Hematopoietic multipotent progenitor cell treated with erythropoietin and hydrocortisone succinate and interleukin-3 and kit ligand, for 6 days (in vitro differentiated cells): ENCODE measurements at regions not wholly inside any gene's neighbourhood (a gene's known extent, or its start where the extent isn't known, plus 50 kb on each side); places are given as distances from the start of the nearest gene placed in this dataset.
"Not testable (repeated sequence)": the region's sequence is repeated elsewhere in the genome, so short reads cannot be mapped to it uniquely, and the experiment has no call there.

Experiments used
- DNase-seq: peaks from one replicate; pipeline ENCODE4 v3.0.0-alpha.2; 2015

DNA sequence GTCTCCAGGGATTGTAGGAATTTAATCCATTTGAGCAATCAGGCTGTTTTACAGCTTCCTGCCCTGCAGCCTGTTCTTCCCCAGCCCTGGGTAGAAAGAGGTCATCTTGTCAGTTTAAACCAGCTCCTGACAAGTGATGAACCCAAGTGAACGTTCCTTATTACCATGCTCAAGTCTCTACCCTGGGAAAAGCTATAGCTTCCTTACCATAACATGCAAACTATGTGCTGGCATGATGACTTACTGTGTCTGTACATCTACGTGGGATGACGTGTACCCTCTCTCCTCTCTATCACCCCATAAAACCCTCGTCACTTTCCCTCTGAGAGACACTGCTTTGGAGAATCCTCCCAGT lies 452.2 kb downstream of the XYLT1 start:
- DNase-seq, result no peak

DNA sequence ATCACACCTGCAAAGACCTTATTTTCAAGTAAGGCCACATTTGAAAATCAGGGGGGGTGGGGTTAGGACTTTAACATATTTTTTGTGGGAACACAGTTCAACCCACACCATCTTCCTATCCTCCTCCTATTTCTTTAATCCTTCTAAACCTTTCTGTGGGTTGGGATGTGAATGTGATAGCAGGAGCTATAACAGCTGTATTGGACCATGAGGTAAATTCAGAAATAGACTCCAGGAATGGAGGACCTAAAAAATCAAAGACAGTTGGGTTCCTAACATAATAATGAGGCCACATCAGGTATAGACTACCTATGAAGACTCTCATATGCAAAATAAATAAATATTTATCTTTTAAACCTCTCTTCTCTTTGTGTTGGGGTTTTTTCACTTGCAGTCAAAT lies 451.4 kb downstream of the XYLT1 start:
- no peak for DNase-seq

DNA sequence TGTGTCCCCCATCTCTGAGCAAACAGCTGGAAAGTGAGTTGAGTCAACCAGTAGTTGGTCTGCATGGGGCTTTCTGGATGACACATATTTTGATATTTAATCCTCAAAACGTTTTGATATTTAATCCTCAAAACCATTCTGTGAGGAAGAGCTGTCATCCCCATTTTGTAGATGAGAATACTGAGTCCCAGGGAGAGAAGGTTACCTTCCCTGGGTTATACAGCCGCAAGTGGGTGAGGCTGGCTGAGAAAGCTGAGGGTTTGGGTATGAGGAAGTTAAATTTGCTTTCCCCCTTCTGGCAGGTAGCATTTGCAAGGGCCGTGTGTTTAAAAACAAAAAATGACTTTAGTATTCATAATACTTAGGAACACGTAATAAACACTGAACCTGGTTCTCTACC lies 447.2 kb downstream of the XYLT1 start:
- DNase-seq, result no peak

DNA sequence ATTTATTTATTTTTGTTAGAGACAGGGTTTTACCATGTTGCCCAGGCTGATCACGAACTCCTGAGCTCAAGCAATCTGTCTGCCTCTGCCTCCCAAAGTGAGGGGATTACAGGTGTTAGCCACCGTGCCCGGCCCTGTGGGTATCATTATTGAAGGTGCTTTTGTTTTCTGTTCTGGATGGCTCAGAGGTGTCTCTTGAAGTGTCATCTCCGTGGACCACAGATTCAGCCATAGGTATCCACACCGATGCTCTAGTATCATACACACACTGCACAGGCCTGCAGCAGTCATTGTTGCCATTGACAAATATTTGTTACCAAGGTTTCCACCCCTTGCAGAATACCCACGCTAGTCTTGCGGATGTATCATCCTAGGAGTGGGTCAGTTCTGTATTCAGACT lies 446.2 kb downstream of the XYLT1 start:
- no peak for DNase-seq

DNA sequence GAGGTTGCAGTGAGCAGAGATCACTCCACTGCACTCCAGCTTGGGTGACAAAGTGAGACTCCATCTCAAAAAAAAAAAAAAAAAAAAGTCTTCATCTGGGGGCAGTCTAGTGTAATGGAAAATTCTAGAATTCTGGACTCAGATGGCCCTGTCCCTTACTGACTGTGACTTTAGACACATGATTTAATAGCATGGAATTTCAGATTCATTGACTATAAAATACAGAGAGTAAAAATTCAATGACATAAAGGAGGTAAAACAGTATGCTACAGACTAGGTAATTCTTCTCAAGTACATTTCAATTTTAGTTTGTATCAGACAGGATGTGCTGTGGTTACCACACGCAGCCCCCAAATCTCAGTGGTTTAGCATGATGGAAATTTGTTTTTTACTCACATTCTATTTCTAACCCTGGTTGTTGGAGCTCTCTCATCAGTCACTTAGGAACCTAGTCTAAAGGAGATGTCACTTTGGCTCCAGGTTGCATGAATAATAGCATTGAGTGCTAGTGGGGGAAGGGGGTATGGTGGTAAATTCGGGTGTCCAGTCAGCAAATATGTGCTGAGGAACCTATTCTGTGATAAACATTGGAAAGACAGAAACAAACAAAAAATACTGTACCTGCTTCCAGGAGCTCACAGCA lies 444.0 kb downstream of the XYLT1 start:
- no peak for DNase-seq

DNA sequence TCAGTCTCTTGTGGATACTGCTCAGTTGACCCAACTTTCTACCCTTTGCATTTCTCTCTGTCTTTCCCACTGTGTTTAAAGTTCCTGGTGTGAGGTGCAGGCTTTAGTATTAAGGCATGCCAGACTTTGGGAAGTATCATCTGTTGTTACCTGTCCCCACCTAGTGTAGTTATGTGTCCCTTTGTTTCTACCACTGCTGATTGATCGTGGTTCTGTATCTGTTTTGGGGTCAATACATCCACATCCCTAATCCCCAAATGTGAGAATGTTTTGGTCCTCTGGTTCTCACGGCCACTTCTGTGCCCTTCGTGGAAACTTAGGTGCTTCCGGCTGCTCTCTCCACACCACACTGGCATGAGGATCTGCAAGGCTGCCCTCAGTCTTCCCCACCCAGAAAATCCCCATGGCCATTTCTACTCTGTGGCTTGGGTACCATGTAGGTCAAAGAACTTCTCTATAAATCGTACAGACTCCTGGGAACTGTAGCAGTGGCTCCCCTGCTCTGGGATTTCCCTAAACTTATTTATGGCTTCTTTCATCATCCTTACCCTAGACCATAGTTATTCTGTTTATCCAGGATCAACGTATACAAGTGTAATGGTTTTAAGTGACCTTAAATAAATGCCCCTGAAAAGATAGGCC lies 443.2 kb downstream of the XYLT1 start:
- DNase-seq, result no peak

DNA sequence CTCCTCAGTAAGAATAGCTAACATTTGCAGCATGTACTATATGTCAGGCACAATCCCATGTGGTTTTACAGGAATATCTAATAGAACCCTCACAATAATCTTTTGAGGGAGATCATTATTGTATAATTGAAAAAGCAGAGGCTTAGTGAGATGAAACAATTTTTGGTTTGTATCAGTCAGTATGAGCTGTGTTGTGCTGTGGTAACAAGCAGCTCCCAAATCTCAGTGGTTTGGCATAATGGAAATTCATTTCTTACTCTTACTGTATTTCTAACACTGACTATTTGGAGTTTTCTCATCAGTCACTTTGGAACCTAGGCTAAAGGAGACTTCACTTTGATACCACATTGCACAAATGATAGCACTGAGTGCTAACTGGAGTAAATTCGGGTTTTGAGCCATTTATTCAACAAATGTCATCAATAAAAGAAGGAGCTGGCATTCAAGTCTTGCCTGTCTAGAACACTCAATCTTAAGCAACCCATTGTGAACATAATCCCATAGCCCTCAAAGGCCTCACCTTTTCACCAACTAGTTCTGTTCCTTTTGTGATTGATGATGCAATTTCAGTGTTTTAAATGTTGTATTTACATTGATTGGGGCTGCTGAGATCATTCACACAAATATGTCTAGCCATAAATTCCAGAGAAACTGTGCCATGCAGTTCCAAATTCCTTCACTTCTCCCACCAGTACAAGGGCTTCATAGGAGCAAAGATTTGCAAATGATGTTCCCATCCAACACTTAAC lies 441.0 kb downstream of the XYLT1 start:
- DNase-seq, result no peak

DNA sequence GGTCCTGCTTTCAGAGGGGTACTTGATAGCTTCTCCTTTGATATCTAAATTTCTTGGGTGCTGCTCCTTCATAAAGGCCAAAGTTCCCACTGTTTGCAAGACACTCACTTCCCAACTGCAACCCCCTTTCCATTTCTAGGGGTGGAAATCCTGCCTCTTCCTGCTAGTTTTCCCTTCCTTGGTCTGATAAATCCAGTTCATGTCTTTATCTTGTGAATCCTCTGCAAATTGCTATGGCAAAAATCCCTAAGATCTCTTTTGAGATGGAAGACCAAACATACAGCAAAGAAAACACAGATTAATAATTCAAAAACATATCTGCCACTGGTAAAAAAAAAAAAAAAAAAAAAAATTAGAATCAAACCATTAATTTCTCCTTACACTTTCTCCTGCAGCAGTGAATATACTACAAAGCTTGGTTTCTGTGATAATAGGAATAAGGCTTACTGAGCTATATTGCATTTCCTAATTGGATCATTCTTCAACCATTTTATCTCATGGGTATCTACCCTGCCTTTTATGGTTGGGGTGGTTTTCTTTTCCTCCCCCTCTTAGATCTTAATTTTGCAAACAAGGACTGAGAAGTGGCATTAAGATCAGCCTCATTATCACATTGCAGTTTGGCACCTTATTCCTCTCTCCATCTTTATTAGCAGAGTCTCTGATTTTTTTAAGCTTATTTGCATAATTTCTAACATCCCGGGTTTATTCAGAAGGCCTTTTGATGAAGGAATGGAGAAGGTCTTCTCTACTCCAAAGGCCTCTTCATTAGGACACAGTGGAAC lies 439.1 kb downstream of the XYLT1 start:
- DNase-seq, result no peak

DNA sequence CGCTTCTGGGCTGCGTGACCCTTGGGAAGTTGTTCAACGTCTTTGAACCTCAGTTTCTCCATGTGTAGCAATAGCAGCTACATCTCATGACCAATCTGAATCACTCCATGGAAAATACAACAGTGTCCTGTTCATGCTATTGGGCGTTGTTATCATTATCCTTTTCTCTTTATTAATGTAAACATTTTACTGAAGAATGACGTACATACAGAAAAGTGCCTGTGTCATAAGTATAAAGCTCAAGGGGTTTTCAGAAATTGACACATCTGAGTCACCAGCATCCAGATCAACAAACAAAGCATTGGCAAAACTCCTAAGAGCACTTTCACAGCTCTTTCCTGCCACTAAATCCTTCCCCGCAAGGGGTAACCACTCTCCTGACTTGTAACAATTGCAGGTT lies 438.4 kb downstream of the XYLT1 start:
- DNase-seq, result no peak

DNA sequence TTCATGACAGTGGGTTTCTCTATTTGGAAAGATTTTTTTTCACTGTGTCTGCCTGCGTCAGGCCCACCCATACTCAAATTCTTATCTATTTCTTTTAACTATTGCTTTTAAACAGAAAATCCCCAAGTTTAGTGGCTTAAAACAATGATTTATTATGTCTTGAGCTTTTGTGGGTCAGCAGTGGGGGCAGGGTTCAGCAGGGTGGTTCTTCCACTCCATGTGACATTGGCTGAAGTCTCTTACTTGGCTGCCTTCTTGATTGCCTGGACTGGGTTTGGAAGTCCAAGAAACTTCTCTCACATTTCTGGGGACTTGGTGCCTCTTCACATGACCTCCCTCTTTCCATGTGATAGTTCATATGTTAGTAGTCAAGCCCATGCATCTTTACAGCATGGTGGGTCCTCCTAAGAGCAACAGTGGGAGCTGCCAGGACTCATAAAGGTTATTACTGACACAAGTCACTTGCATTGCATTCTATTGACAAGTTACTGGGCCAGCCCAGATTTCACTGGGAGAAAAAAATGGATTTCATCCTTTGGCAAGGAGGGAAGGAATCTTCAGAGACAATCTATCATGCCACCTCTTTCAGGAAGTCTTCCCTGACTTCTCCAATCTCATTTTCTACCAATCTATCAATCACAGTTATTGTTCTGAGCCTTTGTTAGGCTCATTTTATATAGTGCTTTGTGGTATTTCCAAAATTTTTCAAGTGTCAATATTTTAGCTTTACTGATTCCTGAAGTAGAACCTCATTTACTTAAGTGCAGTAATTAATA lies 436.1 kb downstream of the XYLT1 start:
- no peak for DNase-seq

DNA sequence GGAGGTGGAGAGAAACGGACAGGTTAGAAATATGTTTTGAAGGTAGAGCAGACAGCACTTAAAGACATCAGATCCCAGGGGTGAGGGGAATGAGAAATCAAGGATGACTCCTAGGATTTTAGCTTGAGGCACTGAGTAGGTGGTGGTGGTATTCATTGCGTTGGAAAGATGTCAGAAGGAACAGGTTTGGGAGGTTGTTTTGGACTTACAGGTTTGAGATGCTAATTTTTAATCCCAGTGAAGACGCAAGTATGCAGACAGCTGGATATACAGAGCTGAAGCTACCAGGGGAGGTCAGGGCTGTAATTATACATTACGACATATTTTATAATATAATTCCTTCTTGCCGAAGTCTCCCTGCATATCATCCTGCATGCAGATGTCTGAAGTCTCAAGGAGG lies 433.3 kb downstream of the XYLT1 start:
- no peak for DNase-seq

DNA sequence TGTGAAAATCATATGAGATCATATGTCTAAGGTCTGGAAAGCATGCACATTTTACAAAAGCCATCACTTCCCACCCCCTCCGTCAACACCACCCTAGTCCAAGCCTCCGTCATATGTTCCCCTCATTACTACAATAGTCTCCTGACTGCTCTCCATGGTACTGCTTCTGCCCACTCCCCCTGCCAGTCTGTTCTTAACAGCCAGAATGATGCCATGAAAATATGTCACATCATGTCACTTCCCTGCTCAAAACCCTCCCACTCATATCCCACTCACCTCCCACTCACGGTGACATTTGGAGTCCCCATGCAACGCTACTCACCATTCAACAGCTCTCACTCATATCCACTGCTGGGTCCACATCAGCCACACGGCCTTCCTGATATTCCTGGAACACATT lies 432.3 kb downstream of the XYLT1 start:
- no peak for DNase-seq

DNA sequence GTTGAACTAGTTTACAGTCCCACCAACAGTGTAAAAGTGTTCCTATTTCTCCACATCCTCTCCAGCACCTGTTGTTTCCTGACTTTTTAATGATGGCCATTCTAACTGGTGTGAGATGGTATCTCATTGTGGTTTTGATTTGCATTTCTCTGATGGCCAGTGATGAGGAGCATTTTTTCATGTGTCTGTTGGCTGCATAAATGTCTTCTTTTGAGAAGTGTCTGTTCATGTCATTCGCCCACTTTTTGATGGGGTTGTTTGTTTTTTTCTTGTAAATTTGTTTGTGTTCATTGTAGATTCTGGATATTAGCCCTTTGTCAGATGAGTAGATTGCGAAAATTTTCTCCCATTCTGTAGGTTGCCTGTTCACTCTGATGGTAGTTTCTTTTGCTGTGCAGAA lies 421.7 kb downstream of the XYLT1 start:
- DNase-seq, result not testable (repeated sequence)

DNA sequence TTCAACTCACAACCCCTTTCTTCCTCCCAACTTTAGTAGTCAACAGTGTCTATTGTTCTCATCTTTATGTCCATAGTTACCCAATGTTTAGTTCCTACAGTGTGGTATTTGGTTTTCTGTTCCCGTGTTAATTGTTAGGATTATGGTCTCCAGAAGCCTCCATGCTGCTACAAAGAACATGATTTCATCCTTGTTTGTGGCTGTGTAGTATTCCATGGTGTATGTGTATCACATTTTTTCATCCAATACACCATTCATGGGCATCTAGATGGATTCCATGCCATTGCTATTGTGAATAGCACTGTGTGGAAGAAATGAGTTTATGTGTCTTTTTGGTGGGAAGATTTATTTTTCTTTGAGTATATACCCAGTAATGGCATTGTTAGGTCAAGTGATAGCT lies 420.3 kb downstream of the XYLT1 start:
- DNase-seq, result no peak
